ENCODE measurements at regions not wholly inside any gene's neighbourhood (a gene's known extent, or its start where the extent isn't known, plus 50 kb on each side); places are given as distances from the start of the nearest gene placed in this dataset.

- no peak for DNase-seq
Measured at GRCh38 chr6:105504706-105505105, 101.8 kb upstream of the PREP start.

GRCh38 chr6:105503641-105504040 is 100.8 kb upstream of the PREP start:
- no peak for DNase-seq

- DNase-seq = no peak
Measured at GRCh38 chr6:105501826-105502344, 99.0 kb upstream of the PREP start.

- no peak for DNase-seq
Measured at GRCh38 chr6:105501246-105501645, 98.4 kb upstream of the PREP start.

GRCh38 chr6:105500693-105501092 is 97.8 kb upstream of the PREP start:
- DNase-seq = no peak

GRCh38 chr6:105499931-105500330 is 97.0 kb upstream of the PREP start:
- DNase-seq = no peak

GRCh38 chr6:105499136-105499870 is 96.4 kb upstream of the PREP start:
- DNase-seq = no peak

GRCh38 chr6:105497549-105497948 is 94.7 kb upstream of the PREP start:
- DNase-seq = no peak

GRCh38 chr6:105495515-105495914 is 92.6 kb upstream of the PREP start:
- DNase-seq = no peak

GRCh38 chr6:105494688-105495087 is 91.8 kb upstream of the PREP start:
- no peak for DNase-seq

GRCh38 chr6:105493736-105494135 is 90.9 kb upstream of the PREP start:
- DNase-seq = no peak

GRCh38 chr6:105492706-105493673 is 90.1 kb upstream of the PREP start:
- no peak for DNase-seq

GRCh38 chr6:105489216-105489530 is 86.3 kb upstream of the PREP start:
- no peak for DNase-seq

GRCh38 chr6:105488516-105489215 is 85.8 kb upstream of the PREP start:
- no peak for DNase-seq

GRCh38 chr6:105487040-105487790 is 84.3 kb upstream of the PREP start:
- no peak for DNase-seq

GRCh38 chr6:105485456-105485855 is 82.6 kb upstream of the PREP start:
- DNase-seq = no peak

GRCh38 chr6:105484238-105485161 is 81.6 kb upstream of the PREP start:
- no peak for DNase-seq

- no peak for DNase-seq
Measured at GRCh38 chr6:105483492-105483891, 80.6 kb upstream of the PREP start.

GRCh38 chr6:105482921-105483320 is 80.0 kb upstream of the PREP start:
- DNase-seq = no peak

GRCh38 chr6:105482227-105482844 is 79.5 kb upstream of the PREP start:
- DNase-seq = no peak

- no peak for DNase-seq
Measured at GRCh38 chr6:105476978-105477377, 74.1 kb upstream of the PREP start.

Measured in right forelimb (tissue), 1 donor.